NCI-H2029 treated with DMSO at 0.1 percent for 48 hours (cell line): ENCODE measurements at regions not wholly inside any gene's neighbourhood (a gene's known extent, or its start where the extent isn't known, plus 50 kb on each side); places are given as distances from the start of the nearest gene placed in this dataset.
A peak's percentile ranks its signal among the peaks of the same experiment; 100 is the strongest.
"Not testable (repeated sequence)": the region's sequence is repeated elsewhere in the genome, so short reads cannot be mapped to it uniquely, and the experiment has no call there.

ENCODE experiments used
- DNase-seq: peaks from one replicate; lab custom pipeline; 2025; lab: John Stamatoyannopoulos, UW

DNA sequence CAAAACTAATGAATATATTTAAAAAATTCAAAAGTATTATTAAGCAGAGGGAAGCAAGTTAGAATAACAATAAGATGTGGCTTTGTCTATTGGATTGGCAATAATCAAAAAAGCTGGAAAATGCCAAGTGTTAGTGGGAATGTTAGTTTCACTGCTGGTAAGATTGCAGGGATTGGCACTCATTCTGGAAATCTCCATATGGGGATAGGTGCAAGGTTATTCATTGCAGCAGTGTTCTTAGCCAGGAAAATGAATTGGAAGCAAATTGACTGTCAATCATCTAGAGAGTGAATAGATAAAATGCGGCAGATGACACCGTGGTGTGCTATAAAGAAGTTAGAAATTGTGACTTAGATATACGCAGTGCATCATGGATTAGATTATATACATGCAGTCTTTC, 1615.5 kb upstream of the PCDH7 start:
- no peak for DNase-seq

- DNase-seq, result no peak
These were observed 1606.2 kb upstream of the PCDH7 start for GRCh38 chr4:29113960-29114359.

DNA sequence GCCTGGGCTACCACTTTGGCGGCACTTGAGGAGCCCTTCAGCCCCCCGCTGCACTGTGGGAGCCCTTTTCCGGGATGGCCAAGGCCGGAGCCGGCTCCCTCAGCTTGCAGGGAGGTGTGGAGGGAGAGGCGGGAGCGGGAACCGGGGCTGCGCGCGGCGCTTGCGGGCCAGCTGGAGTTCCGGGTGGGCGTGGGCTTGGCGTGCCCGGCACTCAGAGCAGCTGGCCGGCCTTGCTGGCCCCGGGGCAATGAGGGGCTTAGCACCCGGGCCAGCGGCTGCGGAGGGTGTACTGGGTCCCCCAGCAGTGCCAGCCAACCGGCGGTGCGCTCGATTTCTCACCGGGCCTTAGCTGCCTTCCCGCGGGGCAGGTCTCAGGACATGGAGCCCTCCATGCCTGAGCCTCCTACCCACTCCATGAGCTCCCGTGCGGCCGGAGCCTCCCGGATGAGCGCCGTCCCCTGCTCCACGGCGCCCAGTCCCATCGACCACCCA, 1602.9 kb upstream of the PCDH7 start:
- DNase-seq, result not testable (repeated sequence)

DNA sequence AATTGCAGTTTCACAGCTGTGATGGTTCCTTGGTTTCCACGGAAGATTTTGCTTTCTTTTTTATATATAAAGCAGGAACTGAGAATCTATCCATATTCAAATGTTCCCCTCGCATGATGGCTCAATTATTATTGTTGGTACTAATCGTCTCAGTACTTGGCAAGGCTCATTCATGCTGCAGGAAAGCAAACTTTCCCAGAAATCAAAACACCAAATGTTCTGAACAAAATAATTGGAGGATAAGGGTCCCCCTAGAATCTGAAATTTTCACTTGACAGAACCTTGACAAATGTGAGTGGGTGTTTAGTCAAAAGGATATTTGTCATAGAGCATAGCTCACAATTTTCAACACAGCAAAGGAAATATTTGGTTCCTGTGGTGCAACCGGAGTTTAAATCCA, 1598.6 kb upstream of the PCDH7 start:
- DNase-seq, result no peak

- no peak for DNase-seq
These were observed 1591.4 kb upstream of the PCDH7 start for GRCh38 chr4:29128810-29129209.

- DNase-seq, result no peak
These were observed 1588.9 kb upstream of the PCDH7 start for GRCh38 chr4:29131304-29131703.

DNA sequence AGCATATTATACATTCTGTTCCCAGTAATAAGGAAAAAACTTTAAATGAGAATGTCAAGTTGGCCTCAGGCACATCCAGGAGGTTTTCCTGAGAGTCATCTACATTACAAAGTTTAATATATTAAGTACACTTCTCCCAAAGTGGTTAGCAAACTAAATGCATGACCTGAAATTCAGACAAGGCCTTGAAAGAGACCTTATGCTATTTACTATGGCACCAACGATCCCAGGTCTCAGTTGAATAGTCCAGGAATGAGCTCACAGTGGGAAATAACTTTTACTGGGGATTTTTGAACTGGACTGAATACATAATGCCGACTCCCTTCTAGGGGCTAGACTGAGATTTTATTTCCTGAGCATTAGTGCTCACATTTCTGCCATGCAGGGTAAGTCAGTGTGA, 1577.5 kb upstream of the PCDH7 start:
- no peak for DNase-seq

DNA sequence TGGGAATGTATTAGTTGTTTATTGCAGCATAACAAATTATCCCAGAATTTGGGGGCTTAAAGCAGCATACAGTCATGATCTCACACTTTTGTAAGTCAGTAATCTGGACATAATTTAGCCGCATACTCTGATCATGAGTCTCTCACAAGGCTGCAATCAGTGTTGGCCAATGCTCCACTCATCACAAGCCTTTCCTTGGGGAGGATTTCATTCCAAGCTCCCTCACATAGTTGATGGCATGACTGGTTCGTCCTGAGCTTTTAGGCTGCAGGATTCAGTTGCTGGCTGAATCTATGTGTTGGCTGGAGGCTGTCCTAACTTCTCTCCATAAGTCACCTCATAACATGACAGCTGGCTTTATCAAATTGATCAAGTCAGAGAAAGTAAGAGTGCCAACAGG, 1568.6 kb upstream of the PCDH7 start:
- DNase-seq, result no peak

DNA sequence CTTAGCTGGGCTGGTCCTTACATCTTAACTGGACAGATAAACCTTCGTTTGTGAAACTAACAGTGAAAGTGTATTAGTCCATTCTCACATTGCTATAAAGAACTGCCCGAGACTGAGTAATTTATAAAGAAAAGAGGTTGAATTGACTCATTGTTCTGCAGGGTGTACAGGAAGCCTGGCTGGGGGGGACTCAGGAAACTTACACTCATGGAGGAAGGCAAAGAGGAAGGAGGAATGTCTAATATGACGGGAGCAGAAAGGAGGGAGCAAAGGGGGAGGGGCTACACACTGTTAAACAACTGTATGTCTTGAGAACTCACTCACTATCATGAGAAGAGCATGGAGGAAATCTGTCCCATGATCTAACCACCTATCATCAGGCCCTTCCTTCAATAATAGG, 1566.5 kb upstream of the PCDH7 start:
- no peak for DNase-seq

- DNase-seq, result no peak
These were observed 1544.9 kb upstream of the PCDH7 start for GRCh38 chr4:29175291-29175690.

DNA sequence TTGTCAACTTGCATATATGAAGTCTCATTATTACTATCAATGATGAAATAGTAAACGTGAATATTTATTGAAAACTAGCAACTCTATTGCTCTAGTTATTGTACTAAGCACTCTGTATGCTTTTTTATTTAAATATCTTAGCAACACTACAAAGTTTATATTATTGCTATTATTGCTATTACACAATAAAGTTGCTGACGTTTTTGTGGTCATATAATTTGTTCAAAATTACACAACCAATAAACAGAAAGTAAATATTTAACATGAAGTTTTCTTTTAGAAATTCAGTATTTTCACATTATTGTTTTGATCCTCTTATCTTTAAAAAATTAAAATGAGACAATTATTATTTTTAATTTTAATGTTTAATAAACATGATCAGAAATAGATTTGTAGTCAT, 1521.1 kb upstream of the PCDH7 start:
- DNase-seq, result no peak

- no peak for DNase-seq
These were observed 1520.7 kb upstream of the PCDH7 start for GRCh38 chr4:29199485-29199884.

- DNase-seq, result no peak
These were observed 1507.1 kb upstream of the PCDH7 start for GRCh38 chr4:29213020-29213419.

DNA sequence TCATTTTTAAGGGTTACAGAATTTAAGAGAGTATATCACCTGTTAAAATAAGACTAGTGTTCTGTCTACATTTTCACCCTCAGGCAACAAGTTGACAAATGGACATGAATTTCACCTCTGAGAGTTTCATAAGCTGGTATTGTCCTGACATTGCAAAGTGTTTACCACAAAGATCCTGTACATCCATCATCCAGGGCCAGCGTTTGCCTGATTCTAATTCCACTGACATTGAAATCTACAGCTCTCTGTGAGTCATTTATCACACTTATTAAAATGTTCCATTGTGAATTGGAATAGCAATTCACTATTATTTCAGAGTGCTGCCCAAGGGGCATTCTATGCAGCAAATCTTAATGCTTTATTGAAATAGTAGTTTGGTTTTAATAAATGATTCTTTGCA, 1499.4 kb upstream of the PCDH7 start:
- no peak for DNase-seq

- no peak for DNase-seq
These were observed 1495.3 kb upstream of the PCDH7 start for GRCh38 chr4:29224911-29225310.

DNA sequence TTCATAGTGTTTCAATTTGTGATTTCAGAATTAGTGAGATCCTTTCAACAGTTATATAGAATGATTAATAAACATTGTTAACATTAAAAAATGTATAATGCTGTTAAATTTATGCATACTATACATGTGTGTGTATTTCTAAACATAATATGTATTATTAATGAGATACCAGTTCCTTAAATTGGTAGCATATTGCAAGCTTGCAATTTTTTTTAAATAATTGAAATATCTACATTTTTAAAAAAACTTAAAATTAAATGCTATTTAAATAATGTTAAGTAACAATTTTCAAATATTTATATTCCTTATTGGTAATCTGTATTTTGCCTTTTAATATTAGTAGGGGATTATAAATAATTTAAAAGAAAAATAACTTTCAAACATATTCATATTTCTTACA, 1479.5 kb upstream of the PCDH7 start:
- no peak for DNase-seq

GRCh38 chr4:29243054-29243453, 1477.1 kb upstream of the PCDH7 start:
- DNase-seq, result no peak

- DNase-seq, result no peak
These were observed 1476.3 kb upstream of the PCDH7 start for GRCh38 chr4:29243851-29244250.

- DNase-seq, result no peak
These were observed 1460.6 kb upstream of the PCDH7 start for GRCh38 chr4:29259556-29259955.

DNA sequence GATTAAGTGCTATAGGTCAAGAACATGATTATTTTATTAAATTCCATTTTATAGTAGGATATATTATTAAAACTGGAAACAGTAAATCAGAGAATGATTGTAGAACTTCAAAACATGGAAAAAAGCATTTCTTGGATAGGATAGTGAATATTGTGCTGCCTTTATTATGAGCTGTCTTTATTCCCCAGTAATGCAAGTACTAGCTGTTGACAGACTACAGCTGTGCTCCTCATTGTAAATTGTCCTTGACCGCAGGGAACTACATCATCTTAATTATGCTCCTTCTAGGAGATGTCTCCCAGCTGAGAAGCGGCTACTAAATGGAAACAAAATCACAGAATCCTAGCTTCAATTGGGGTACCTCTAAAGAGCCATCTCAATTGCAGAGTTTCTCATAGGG, 1457.2 kb upstream of the PCDH7 start:
- no peak for DNase-seq

DNA sequence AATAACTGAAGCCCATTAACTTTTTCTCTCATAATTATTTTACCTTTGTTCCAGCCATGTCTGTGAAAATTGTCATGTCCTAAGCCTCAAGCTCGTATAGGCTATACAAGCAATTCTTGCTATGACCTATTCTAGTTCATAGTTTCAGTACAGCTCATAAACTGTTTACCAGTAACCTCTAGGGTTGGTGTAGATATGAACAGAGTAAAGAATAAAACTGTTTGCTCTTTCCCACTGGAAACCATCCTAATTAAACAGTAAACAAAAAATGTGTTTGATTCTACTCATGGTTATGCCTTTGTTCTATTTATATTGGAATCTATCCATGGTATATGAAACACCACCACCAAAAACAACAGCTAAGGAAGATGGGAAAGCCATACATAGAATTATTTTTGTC, 1444.0 kb upstream of the PCDH7 start:
- DNase-seq, result peak; percentile 62

DNA sequence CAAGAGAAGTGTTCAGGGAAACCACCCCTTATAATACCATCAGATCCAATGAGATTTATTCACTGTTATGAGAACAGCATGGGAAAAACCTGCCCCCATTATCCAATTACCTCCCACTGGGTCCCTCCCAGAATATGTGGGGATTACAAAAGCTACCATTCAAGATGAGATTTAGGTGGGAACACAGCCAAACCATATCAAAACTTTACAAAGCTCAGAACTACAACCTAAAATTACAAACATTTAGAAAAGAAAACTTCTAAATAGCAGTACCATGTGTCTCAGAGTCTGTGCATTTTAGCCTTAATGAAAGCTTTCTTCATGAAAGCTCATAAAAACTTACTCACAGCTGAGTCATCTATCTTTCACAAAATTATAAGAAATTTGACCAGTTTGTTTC, 1442.8 kb upstream of the PCDH7 start:
- no peak for DNase-seq

DNA sequence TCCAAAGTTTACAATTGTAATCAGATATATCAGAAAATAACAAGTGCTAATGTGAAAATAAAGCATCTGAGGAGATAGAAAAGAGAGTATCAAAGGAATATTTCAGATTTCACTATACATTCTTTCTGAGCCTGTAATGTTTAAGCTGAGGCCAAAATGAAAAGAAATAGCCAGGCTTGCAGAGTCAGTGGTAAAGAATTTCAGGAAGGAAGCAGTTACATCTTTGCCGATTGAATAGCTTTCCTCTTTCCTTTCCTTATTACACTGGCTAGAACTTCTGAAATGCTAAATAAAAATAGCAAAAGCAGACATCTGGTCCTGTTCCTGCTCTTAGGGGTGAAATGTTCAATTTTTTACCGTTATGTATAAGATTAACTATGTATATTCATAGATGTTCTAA, 1441.6 kb upstream of the PCDH7 start:
- DNase-seq, result no peak

- DNase-seq, result no peak
These were observed 1431.1 kb upstream of the PCDH7 start for GRCh38 chr4:29289118-29289517.

GRCh38 chr4:29295280-29295679, 1424.9 kb upstream of the PCDH7 start:
- no peak for DNase-seq
